T-helper 9 cell (primary cell): ENCODE measurements at regions not wholly inside any gene's neighbourhood (a gene's known extent, or its start where the extent isn't known, plus 50 kb on each side); places are given as distances from the start of the nearest gene placed in this dataset.
"Not testable (repeated sequence)": the region's sequence is repeated elsewhere in the genome, so short reads cannot be mapped to it uniquely, and the experiment has no call there.

Experiments used
- DNase-seq: peaks from one replicate; pipeline ENCODE4 v3.0.0-alpha.2; 2020

GRCh38 chr12:62163368-62163767 lies 96.8 kb upstream of the USP15 start:
- no peak for DNase-seq

- no peak for DNase-seq
Measured at GRCh38 chr12:62164036-62164435, 96.2 kb upstream of the USP15 start.

GRCh38 chr12:62166525-62166924 lies 93.7 kb upstream of the USP15 start:
- no peak for DNase-seq

- DNase-seq, result no peak
Measured at GRCh38 chr12:62168411-62168810, 91.8 kb upstream of the USP15 start.

- DNase-seq, result no peak
Measured at GRCh38 chr12:62170241-62170640, 90.0 kb upstream of the USP15 start.

- DNase-seq, result peak; percentile 1
Measured at GRCh38 chr12:62190689-62191490, 69.3 kb upstream of the USP15 start.

- no peak for DNase-seq
Measured at GRCh38 chr12:62191491-62192179, 68.6 kb upstream of the USP15 start.

DNA sequence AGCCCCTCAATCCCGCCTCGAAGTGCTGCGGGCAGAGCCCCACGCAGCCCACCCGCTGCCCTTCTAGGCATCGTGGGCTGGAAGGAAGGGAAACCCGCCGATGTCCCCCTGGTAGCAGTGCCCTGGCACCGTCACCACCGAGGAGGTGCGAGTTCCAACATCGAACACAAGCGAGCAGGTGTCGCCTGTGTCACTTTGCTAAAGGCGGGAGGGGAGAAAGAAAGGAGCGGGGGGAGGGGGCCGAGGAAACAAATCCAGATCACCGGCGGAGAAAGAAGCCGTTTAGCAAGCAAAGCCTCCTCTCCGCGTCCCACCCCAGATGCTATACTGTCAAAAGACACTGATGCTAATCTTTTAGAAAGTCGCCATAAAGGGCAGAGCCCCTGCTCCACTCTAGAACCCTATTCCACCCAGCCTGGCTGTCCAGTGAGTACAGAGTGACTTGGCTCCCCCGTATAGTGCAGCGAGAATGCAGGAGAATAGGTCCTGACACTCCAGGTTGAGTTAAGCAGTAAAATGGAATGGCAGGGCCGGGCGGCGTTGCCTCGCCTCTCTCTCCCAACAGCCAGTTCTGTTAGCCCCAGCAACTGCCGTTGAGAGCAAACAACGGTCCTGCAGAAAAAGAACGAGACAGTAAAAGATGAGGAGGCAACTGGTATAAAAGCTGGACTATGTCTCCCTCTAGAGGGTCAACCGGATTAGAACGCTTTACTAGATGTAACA lies 67.9 kb upstream of the USP15 start:
- DNase-seq, result peak; percentile 2

DNA sequence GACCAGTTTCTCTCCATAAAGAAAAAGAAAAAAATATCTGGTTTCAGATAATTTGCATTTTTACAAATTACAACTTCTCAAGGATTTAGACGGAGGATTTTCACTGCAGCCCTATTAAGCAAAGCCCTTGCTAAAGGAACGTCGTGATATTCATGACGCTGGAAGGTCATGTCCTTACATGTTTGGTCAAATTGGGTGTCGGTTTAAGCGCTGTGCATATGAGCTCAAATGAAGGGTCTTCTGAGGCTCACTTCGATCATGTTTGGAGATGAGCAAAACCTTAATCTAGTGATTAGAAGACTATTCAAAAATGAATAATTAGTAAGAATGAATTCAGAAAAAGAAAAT lies 67.3 kb upstream of the USP15 start:
- DNase-seq, result no peak

DNA sequence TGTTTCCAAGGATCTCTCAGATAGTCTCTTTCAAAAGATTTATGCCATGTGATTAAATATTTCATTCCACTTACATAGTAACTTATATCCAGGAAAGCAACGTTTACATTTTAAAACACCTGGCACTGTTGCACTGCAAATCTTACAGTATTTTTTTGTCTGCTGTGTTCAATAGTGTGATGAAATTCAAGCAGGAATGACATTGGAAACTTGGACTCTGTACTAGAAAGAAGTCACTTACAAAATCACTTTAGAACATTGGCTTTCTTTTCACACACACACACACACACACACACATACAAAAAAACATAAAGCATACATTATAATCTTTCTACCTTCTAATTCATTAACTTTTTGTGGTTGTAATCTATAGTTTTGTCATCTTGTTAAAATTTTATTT lies 66.2 kb upstream of the USP15 start:
- no peak for DNase-seq

- no peak for DNase-seq
Measured at GRCh38 chr12:62194616-62195015, 65.6 kb upstream of the USP15 start.

- DNase-seq, result no peak
Measured at GRCh38 chr12:62196146-62196545, 64.1 kb upstream of the USP15 start.

DNA sequence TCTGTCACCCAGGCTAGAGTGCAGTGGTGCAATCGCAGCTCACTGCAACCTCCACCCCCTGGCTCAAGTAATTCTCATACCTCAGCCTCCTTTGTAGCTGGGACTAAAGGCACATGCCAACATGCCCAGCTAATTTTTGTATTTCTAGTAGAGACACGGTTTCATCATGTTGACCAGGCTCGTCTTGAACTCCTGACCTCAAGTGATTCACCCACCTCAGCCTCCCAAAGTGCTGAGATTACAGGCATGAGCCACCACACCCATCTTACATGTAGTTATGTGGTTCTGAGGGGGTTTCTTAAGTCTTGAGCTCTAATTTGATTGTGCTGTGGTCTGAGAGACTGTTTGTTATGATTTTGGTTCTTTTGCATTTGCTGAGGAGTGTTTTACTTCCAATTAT lies 57.3 kb upstream of the USP15 start:
- not testable (repeated sequence) for DNase-seq

- DNase-seq, result no peak
Measured at GRCh38 chr12:62205346-62205745, 54.9 kb upstream of the USP15 start.

DNA sequence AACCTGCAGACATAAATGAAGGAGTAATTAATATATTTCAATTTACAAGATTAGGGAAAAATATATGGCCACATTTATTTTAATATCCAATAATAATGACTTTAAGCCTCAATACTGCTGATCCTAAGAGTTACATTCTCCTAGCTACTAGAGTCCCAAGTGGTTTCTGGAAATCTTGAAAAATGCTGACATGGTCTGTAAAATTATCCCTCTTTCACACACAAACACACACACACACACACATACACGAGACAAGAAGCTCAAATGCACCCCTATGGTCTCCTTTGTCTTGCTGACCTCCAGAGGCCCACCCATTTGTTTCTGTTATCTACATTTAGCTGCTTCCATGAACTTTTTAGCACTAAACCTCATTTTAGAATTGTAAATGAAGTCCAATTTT lies 53.0 kb upstream of the USP15 start:
- no peak for DNase-seq
